ENCODE measurements at regions not wholly inside any gene's neighbourhood (a gene's known extent, or its start where the extent isn't known, plus 50 kb on each side); places are given as distances from the start of the nearest gene placed in this dataset.

DNA sequence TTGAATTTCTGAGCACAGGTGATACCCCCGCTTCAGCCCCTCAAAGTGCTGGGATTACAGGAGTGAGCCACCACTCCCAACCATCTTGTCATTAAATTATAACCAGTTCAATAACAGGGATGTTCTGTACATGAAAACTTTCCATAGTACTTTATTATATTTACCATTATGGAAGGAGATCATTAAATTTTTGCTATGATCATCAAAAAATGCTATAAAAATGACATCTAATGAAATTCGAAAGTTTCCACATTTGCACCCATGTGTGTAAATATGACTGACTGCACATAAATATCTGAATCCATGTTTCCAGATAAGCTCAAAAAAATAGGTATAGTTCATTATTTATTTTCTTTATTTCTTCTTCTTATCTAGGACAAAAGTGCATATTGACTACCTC, 182.6 kb downstream of the FBXO8 start:
- DNase-seq (ENCODE audit: low read depth) = no peak
- Histone ChIP-seq H3K4me3 (ENCODE audit: low read length) (no peak overlapping the region), H3K27me3 (replicated peaks; ENCODE audit: control insufficient read depth, insufficient read depth, low read length) (no peaks in the 10 kb centered on the region), H3K9ac (ENCODE audit: low read length) (no peak overlapping the region), H3K36me3 (ENCODE audit: control insufficient read depth, insufficient read depth, low read length, severe bottlenecking) (no peaks in the 10 kb centered on the region), H3K9me3 (ENCODE audit: control insufficient read depth, low read length) (no peaks in the 10 kb centered on the region), H3K4me1 (ENCODE audit: control insufficient read depth, insufficient read depth, low read length) (peaks cover 10% of the 10 kb centered on the region)

- no peaks in the 10 kb centered on the region for H3K27me3 ChIP-seq (replicated peaks; ENCODE audit: control insufficient read depth, insufficient read depth, low read length)
- peaks cover 10% of the 10 kb centered on the region for H3K4me1 ChIP-seq (ENCODE audit: control insufficient read depth, insufficient read depth, low read length)
- H3K9me3 ChIP-seq (ENCODE audit: control insufficient read depth, low read length) = no peaks in the 10 kb centered on the region
- no peak for DNase-seq (ENCODE audit: low read depth)
- no peak overlapping the region for H3K4me3 ChIP-seq (ENCODE audit: low read length)
- no peak overlapping the region for H3K9ac ChIP-seq (ENCODE audit: low read length)
- no peaks in the 10 kb centered on the region for H3K36me3 ChIP-seq (ENCODE audit: control insufficient read depth, insufficient read depth, low read length, severe bottlenecking)
These were observed 183.8 kb downstream of the FBXO8 start for GRCh38 chr4:174099712-174100111.

- Histone ChIP-seq H3K9ac (ENCODE audit: low read length) (no peak overlapping the region), H3K27me3 (replicated peaks; ENCODE audit: control insufficient read depth, insufficient read depth, low read length) (no peaks in the 10 kb centered on the region), H3K36me3 (ENCODE audit: control insufficient read depth, insufficient read depth, low read length, severe bottlenecking) (no peaks in the 10 kb centered on the region), H3K4me1 (ENCODE audit: control insufficient read depth, insufficient read depth, low read length) (peaks cover 10% of the 10 kb centered on the region), H3K9me3 (ENCODE audit: control insufficient read depth, low read length) (no peaks in the 10 kb centered on the region), H3K4me3 (ENCODE audit: low read length) (no peak overlapping the region)
- DNase-seq (ENCODE audit: low read depth) = no peak
These were observed 186.5 kb downstream of the FBXO8 start for GRCh38 chr4:174096999-174097398.

DNA sequence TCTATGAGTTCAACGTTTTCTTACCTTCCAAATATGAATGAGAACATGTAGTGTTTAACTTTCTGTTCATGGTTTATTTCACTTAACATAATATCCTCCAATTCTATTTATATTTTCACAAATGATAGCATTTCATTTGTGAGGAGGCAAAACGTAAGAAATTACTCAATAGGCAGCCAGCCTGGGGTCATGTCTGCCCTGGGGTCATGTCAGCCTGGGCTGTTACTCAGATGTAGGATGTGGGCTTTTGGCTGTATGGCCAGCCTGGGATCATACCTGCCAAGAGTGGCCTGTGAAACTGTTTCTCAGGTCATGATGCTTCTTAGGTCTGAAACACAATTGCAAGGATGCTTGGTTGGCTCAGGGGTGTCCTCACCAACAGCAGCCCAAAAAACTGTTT, 187.0 kb downstream of the FBXO8 start:
- Histone ChIP-seq H3K36me3 (ENCODE audit: control insufficient read depth, insufficient read depth, low read length, severe bottlenecking) (no peaks in the 10 kb centered on the region), H3K4me3 (ENCODE audit: low read length) (no peak overlapping the region), H3K4me1 (ENCODE audit: control insufficient read depth, insufficient read depth, low read length) (peaks cover 10% of the 10 kb centered on the region), H3K9ac (ENCODE audit: low read length) (no peak overlapping the region), H3K9me3 (ENCODE audit: control insufficient read depth, low read length) (no peaks in the 10 kb centered on the region), H3K27me3 (replicated peaks; ENCODE audit: control insufficient read depth, insufficient read depth, low read length) (no peaks in the 10 kb centered on the region)
- DNase-seq (ENCODE audit: low read depth) = no peak

DNA sequence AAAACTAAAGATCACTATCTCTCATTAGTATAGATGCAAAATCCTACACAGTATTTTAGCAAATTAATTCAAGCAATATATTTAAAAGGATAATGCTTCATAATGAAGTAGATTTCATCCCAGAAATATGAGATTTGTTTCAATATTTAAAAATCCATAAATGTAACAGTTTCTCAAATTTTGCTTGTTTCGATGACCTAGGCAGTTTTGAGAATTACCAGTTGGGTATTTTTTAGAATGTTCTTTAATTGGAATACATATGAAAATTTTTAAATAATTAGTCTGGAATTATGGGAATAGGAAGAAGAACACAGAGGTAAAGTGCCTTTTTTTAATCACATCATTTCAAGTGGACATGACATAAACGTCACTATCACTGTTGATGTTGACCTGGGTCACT, 192.3 kb downstream of the FBXO8 start:
- Histone ChIP-seq H3K4me3 (ENCODE audit: low read length) (no peak overlapping the region), H3K36me3 (ENCODE audit: control insufficient read depth, insufficient read depth, low read length, severe bottlenecking) (no peaks in the 10 kb centered on the region), H3K27me3 (replicated peaks; ENCODE audit: control insufficient read depth, insufficient read depth, low read length) (no peaks in the 10 kb centered on the region), H3K9me3 (ENCODE audit: control insufficient read depth, low read length) (no peaks in the 10 kb centered on the region), H3K9ac (ENCODE audit: low read length) (no peak overlapping the region), H3K4me1 (ENCODE audit: control insufficient read depth, insufficient read depth, low read length) (no peaks in the 10 kb centered on the region)
- no peak for DNase-seq (ENCODE audit: low read depth)

- Histone ChIP-seq H3K9ac (ENCODE audit: low read length) (no peak overlapping the region), H3K9me3 (ENCODE audit: control insufficient read depth, low read length) (no peaks in the 10 kb centered on the region), H3K4me3 (ENCODE audit: low read length) (no peak overlapping the region)
These were observed 193.8 kb downstream of the FBXO8 start for GRCh38 chr4:174089711-174090110.

GRCh38 chr4:174088795-174089194, 194.7 kb downstream of the FBXO8 start:
- no peak overlapping the region for H3K4me3 ChIP-seq (ENCODE audit: low read length)
- H3K27me3 ChIP-seq (replicated peaks; ENCODE audit: control insufficient read depth, insufficient read depth, low read length) = no peaks in the 10 kb centered on the region
- H3K9ac ChIP-seq (ENCODE audit: low read length) = no peak overlapping the region
- no peaks in the 10 kb centered on the region for H3K9me3 ChIP-seq (ENCODE audit: control insufficient read depth, low read length)
- H3K4me1 ChIP-seq (ENCODE audit: control insufficient read depth, insufficient read depth, low read length) = no peaks in the 10 kb centered on the region
- no peaks in the 10 kb centered on the region for H3K36me3 ChIP-seq (ENCODE audit: control insufficient read depth, insufficient read depth, low read length, severe bottlenecking)
- DNase-seq (ENCODE audit: low read depth) = no peak

More at GRCh38 chr4:174089711-174090110, 193.8 kb downstream of the FBXO8 start:
- no peak for DNase-seq (ENCODE audit: low read depth)
- Histone ChIP-seq H3K36me3 (ENCODE audit: control insufficient read depth, insufficient read depth, low read length, severe bottlenecking) (no peaks in the 10 kb centered on the region), H3K4me1 (ENCODE audit: control insufficient read depth, insufficient read depth, low read length) (no peaks in the 10 kb centered on the region), H3K27me3 (replicated peaks; ENCODE audit: control insufficient read depth, insufficient read depth, low read length) (no peaks in the 10 kb centered on the region)

GRCh38 chr4:174086829-174087799, 196.4 kb downstream of the FBXO8 start:
- Histone ChIP-seq H3K4me3 (ENCODE audit: low read length) (no peak overlapping the region), H3K27me3 (replicated peaks; ENCODE audit: control insufficient read depth, insufficient read depth, low read length) (no peaks in the 10 kb centered on the region), H3K36me3 (ENCODE audit: control insufficient read depth, insufficient read depth, low read length, severe bottlenecking) (no peaks in the 10 kb centered on the region), H3K9me3 (ENCODE audit: control insufficient read depth, low read length) (no peaks in the 10 kb centered on the region), H3K4me1 (ENCODE audit: control insufficient read depth, insufficient read depth, low read length) (no peaks in the 10 kb centered on the region), H3K9ac (ENCODE audit: low read length) (no peak overlapping the region)
- no peak for DNase-seq (ENCODE audit: low read depth)

GRCh38 chr4:174084981-174085380, 198.5 kb downstream of the FBXO8 start:
- no peak for DNase-seq (ENCODE audit: low read depth)
- Histone ChIP-seq H3K4me3 (ENCODE audit: low read length) (no peak overlapping the region), H3K9me3 (ENCODE audit: control insufficient read depth, low read length) (no peaks in the 10 kb centered on the region), H3K9ac (ENCODE audit: low read length) (no peak overlapping the region), H3K36me3 (ENCODE audit: control insufficient read depth, insufficient read depth, low read length, severe bottlenecking) (no peaks in the 10 kb centered on the region), H3K27me3 (replicated peaks; ENCODE audit: control insufficient read depth, insufficient read depth, low read length) (no peaks in the 10 kb centered on the region), H3K4me1 (ENCODE audit: control insufficient read depth, insufficient read depth, low read length) (peaks cover 18% of the 10 kb centered on the region)

DNA sequence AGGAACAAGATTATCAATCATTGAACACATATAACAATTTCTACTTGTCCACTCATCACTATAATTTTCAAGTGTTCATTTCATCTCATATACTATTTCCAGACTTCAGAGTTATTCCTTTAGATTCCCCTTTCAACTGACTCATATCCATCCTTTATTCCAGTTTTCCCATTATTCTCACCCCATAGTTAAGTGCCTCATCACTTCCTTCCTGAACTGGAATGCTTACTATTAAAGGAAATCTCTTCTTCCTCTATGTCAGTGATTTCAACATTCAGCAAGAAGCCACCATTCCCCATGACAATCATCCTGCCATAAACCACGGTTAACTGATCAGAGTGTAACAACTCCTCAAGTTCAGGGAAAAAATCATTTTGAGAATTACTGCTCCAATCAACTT, 198.9 kb downstream of the FBXO8 start:
- H3K9me3 ChIP-seq (ENCODE audit: control insufficient read depth, low read length) = no peaks in the 10 kb centered on the region
- no peaks in the 10 kb centered on the region for H3K36me3 ChIP-seq (ENCODE audit: control insufficient read depth, insufficient read depth, low read length, severe bottlenecking)
- H3K27me3 ChIP-seq (replicated peaks; ENCODE audit: control insufficient read depth, insufficient read depth, low read length) = no peaks in the 10 kb centered on the region
- H3K9ac ChIP-seq (ENCODE audit: low read length) = no peak overlapping the region
- peaks cover 22% of the 10 kb centered on the region for H3K4me1 ChIP-seq (ENCODE audit: control insufficient read depth, insufficient read depth, low read length)
- DNase-seq (ENCODE audit: low read depth) = no peak
- no peak overlapping the region for H3K4me3 ChIP-seq (ENCODE audit: low read length)

- Histone ChIP-seq H3K27me3 (replicated peaks; ENCODE audit: control insufficient read depth, insufficient read depth, low read length) (no peaks in the 10 kb centered on the region), H3K4me3 (ENCODE audit: low read length) (no peak overlapping the region), H3K4me1 (ENCODE audit: control insufficient read depth, insufficient read depth, low read length) (peaks cover 24% of the 10 kb centered on the region), H3K9ac (ENCODE audit: low read length) (peak overlapping the region; percentile 64), H3K9me3 (ENCODE audit: control insufficient read depth, low read length) (no peaks in the 10 kb centered on the region), H3K36me3 (ENCODE audit: control insufficient read depth, insufficient read depth, low read length, severe bottlenecking) (no peaks in the 10 kb centered on the region)
- peak; percentile 79 for DNase-seq (ENCODE audit: low read depth)
These were observed 203.1 kb downstream of the FBXO8 start for GRCh38 chr4:174080361-174080760.

Data from adipocyte (in vitro differentiated cells).